HepG2 (cell line): ENCODE measurements at regions not wholly inside any gene's neighbourhood (a gene's known extent, or its start where the extent isn't known, plus 50 kb on each side); places are given as distances from the start of the nearest gene placed in this dataset.

ENCODE experiments used
- ARNT2 ChIP-seq: sonication (generic); formaldehyde crosslinking; IDR thresholded peaks from 2 replicates; pipeline ENCODE4 v1.8.0; 2022; ENCODE audit warnings: mild to moderate bottlenecking, low read depth, missing genetic modification reagents, moderate library complexity
- ATF3 ChIP-seq: sonication (generic); formaldehyde crosslinking; IDR thresholded peaks from 2 replicates; pipeline ENCODE4 v1.4.0; 2020; ENCODE audit warnings: missing genetic modification reagents
- CCDC6 ChIP-seq: sonication (generic); formaldehyde crosslinking; IDR thresholded peaks from 2 replicates; pipeline ENCODE4 v1.8.1; 2022; ENCODE audit warnings: mild to moderate bottlenecking, missing genetic modification reagents, moderate library complexity
- GATAD1 ChIP-seq: IDR thresholded peaks from 2 replicates; pipeline ENCODE4 v1.6.1; 2016; ENCODE audit warnings: missing genetic modification reagents, missing compliant biosample characterization
- HOXD1 ChIP-seq: sonication (generic); formaldehyde crosslinking; IDR thresholded peaks from 2 replicates; pipeline ENCODE4 v1.5.0; 2020; ENCODE audit warnings: missing genetic modification reagents
- ISX ChIP-seq: sonication (generic); formaldehyde crosslinking; conservative IDR thresholded peaks from 2 replicates; pipeline ENCODE4 v1.5.0; 2020; ENCODE audit warnings: missing genetic modification reagents
- JUN ChIP-seq: sonication (generic); formaldehyde crosslinking; IDR thresholded peaks from 2 replicates; pipeline ENCODE4 v1.4.0; 2020; ENCODE audit warnings: mild to moderate bottlenecking, missing genetic modification reagents
- KLF15 ChIP-seq: sonication (generic); formaldehyde crosslinking; IDR thresholded peaks from 2 replicates; pipeline ENCODE4 v1.8.1; 2023; ENCODE audit warnings: borderline replicate concordance, mild to moderate bottlenecking, inconsistent platforms, missing genetic modification reagents, mixed read lengths
- MAFG ChIP-seq: sonication (generic); formaldehyde crosslinking; IDR thresholded peaks from 2 replicates; pipeline ENCODE4 v1.5.1; 2020; ENCODE audit warnings: mild to moderate bottlenecking, missing genetic modification reagents
- MTA3 ChIP-seq: sonication (generic); formaldehyde crosslinking; IDR thresholded peaks from 2 replicates; pipeline ENCODE4 v1.4.0; 2020; ENCODE audit warnings: missing genetic modification reagents
- MXD3 ChIP-seq: IDR thresholded peaks from 2 replicates; pipeline ENCODE4 v1.6.1; 2016; ENCODE audit warnings: mild to moderate bottlenecking, missing biosample characterization, missing genetic modification reagents
- POLR2AphosphoS2 ChIP-seq: IDR thresholded peaks from 2 replicates; pipeline ENCODE4 v1.6.1; 2011; ENCODE audit warnings: low read depth, low read length, improper control_type of control experiment
- RFXAP ChIP-seq: sonication (generic); formaldehyde crosslinking; IDR thresholded peaks from 2 replicates; pipeline ENCODE4 v1.4.0; 2020; ENCODE audit warnings: missing genetic modification reagents, borderline replicate concordance
- SYNCRIP ChIP-seq: fragments of 200-400 bp; formaldehyde crosslinking; IDR thresholded peaks from 2 replicates; pipeline ENCODE4 v1.6.1; 2018; ENCODE audit warnings: mild to moderate bottlenecking, low read depth, low read length; ENCODE audit not compliant: insufficient read depth
- YY1 ChIP-seq: IDR thresholded peaks from 2 replicates; pipeline ENCODE4 v1.6.1; 2011; ENCODE audit warnings: low read length, low read depth, moderate library complexity, mild to moderate bottlenecking; ENCODE audit not compliant: insufficient read depth, insufficient replicate concordance
- ZFP36L2 ChIP-seq: sonication (generic); formaldehyde crosslinking; IDR thresholded peaks from 2 replicates; pipeline ENCODE4 v1.4.0; 2020; ENCODE audit warnings: missing genetic modification reagents
- ZNF468 ChIP-seq: sonication (generic); formaldehyde crosslinking; IDR thresholded peaks from 2 replicates; pipeline ENCODE4 v1.8.0; 2022; ENCODE audit warnings: mild to moderate bottlenecking, moderate library complexity, missing genetic modification reagents
- ZNF816 ChIP-seq: sonication (generic); formaldehyde crosslinking; IDR thresholded peaks from 2 replicates; pipeline ENCODE4 v1.8.0; 2022; ENCODE audit warnings: missing genetic modification reagents, mild to moderate bottlenecking, borderline replicate concordance
- ZSCAN21 ChIP-seq: sonication (generic); formaldehyde crosslinking; IDR thresholded peaks from 2 replicates; pipeline ENCODE4 v1.8.0; 2022; ENCODE audit warnings: mild to moderate bottlenecking, missing genetic modification reagents, moderate library complexity, borderline replicate concordance
- ZSCAN25 ChIP-seq: sonication (generic); formaldehyde crosslinking; IDR thresholded peaks from 2 replicates; pipeline ENCODE4 v1.8.0; 2022; ENCODE audit warnings: mild to moderate bottlenecking, missing genetic modification reagents
- ZSCAN5A ChIP-seq: sonication (generic); formaldehyde crosslinking; IDR thresholded peaks from 2 replicates; pipeline ENCODE4 v1.8.0; 2022; ENCODE audit warnings: mild to moderate bottlenecking, missing genetic modification reagents, borderline replicate concordance
- TF ChIP-seq, protein P1 (sequence below): sonication (generic); formaldehyde crosslinking; IDR thresholded peaks from 2 replicates; pipeline ENCODE4 v1.4.0; 2020; ENCODE audit warnings: mild to moderate bottlenecking, missing genetic modification reagents
- TF ChIP-seq, protein P2 (sequence below): sonication (generic); formaldehyde crosslinking; IDR thresholded peaks from 2 replicates; pipeline ENCODE4 v1.4.0; 2020; ENCODE audit warnings: mild to moderate bottlenecking, missing genetic modification reagents
- TF ChIP-seq, protein P3 (sequence below): sonication (generic); formaldehyde crosslinking; conservative IDR thresholded peaks from 2 replicates; pipeline ENCODE4 v1.4.0; 2020; ENCODE audit warnings: missing genetic modification reagents

DNA sequence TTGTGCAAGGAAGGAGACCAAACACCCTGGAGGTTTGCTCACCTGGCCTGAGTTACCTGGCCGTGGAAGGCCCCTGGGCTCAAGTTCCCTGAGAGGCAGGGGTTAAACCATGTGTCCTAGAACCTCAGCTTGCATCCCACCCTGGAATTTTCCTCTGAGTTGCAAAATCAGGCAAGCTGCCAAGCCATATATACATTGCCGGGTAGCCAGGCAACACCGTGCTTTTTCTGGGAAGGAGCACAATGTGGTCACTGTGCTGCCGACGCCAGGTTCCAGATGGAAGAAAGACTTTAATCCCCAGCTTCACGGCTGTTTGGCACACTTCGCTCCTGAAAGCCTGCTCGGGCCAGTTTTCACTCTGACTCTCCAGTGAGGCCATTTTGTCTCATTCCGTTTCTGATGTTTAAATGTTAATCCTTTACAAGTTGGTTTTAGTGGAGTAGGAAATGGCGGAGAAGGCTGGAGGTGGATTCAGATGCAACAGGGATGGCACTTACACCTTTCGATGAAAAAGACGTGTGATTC lies 60.1 kb upstream of the PEG3 start (continued):
- TF ChIP-seq KLF15 (CRISPR knock-in tag) (peak; percentile 83; the same call in 1 of the 2 replicates), ZSCAN5A (peak; percentile 93; the same call in 1 of the 2 replicates), ARNT2 (CRISPR knock-in tag) (peak; percentile 69), ISX (CRISPR knock-in tag) (no peak), ZSCAN25 (CRISPR knock-in tag) (peak; percentile 86), MXD3 (peak; percentile 83), HOXD1 (CRISPR knock-in tag) (peak; percentile 46; the same call in 1 of the 2 replicates), RFXAP (CRISPR knock-in tag) (peak; percentile 90), ZNF816 (CRISPR knock-in tag) (peak; percentile 96; the same call in 1 of the 2 replicates), CCDC6 (CRISPR knock-in tag) (peak; percentile 85), ATF3 (CRISPR knock-in tag) (no peak; the same call in 1 of the 2 replicates), SYNCRIP (no peak), GATAD1 (peak; percentile 72), MAFG (CRISPR knock-in tag) (no peak), MTA3 (CRISPR knock-in tag) (no peak), ZNF468 (CRISPR knock-in tag) (no peak; the same call in 1 of the 2 replicates), POLR2AphosphoS2 (0 out of 2 replicates have a peak, but pooled peaks have one; percentile 67), ZSCAN21 (CRISPR knock-in tag) (peak; percentile 92), YY1 (peak; percentile 91), ZFP36L2 (no peak), JUN (CRISPR knock-in tag) (no peak; the same call in 1 of the 2 replicates)
- TF ChIP-seq, protein P1, sequence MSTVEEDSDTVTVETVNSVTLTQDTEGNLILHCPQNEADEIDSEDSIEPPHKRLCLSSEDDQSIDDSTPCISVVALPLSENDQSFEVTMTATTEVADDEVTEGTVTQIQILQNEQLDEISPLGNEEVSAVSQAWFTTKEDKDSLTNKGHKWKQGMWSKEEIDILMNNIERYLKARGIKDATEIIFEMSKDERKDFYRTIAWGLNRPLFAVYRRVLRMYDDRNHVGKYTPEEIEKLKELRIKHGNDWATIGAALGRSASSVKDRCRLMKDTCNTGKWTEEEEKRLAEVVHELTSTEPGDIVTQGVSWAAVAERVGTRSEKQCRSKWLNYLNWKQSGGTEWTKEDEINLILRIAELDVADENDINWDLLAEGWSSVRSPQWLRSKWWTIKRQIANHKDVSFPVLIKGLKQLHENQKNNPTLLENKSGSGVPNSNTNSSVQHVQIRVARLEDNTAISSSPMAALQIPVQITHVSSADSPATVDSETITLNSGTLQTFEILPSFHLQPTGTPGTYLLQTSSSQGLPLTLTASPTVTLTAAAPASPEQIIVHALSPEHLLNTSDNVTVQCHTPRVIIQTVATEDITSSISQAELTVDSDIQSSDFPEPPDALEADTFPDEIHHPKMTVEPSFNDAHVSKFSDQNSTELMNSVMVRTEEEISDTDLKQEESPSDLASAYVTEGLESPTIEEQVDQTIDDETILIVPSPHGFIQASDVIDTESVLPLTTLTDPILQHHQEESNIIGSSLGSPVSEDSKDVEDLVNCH (CRISPR knock-in tag): no peak
- TF ChIP-seq, protein P2, sequence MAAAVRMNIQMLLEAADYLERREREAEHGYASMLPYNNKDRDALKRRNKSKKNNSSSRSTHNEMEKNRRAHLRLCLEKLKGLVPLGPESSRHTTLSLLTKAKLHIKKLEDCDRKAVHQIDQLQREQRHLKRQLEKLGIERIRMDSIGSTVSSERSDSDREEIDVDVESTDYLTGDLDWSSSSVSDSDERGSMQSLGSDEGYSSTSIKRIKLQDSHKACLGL (CRISPR knock-in tag): peak; percentile 79
- TF ChIP-seq, protein P3, sequence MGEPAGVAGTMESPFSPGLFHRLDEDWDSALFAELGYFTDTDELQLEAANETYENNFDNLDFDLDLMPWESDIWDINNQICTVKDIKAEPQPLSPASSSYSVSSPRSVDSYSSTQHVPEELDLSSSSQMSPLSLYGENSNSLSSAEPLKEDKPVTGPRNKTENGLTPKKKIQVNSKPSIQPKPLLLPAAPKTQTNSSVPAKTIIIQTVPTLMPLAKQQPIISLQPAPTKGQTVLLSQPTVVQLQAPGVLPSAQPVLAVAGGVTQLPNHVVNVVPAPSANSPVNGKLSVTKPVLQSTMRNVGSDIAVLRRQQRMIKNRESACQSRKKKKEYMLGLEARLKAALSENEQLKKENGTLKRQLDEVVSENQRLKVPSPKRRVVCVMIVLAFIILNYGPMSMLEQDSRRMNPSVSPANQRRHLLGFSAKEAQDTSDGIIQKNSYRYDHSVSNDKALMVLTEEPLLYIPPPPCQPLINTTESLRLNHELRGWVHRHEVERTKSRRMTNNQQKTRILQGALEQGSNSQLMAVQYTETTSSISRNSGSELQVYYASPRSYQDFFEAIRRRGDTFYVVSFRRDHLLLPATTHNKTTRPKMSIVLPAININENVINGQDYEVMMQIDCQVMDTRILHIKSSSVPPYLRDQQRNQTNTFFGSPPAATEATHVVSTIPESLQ: no peak
